HCT116 (cell line): ENCODE measurements at regions not wholly inside any gene's neighbourhood (a gene's known extent, or its start where the extent isn't known, plus 50 kb on each side); places are given as distances from the start of the nearest gene placed in this dataset.

ENCODE experiments used
- EZH2 ChIP-seq: fragments of 200-600 bp; sonication (generic); IDR thresholded peaks from 2 replicates; pipeline ENCODE4 v1.6.1; 2017; ENCODE audit warnings: antibody characterized with exemption, mixed run types
- POLR2A ChIP-seq: IDR thresholded peaks from 2 replicates; pipeline ENCODE4 v1.7.0; 2011; ENCODE audit warnings: borderline replicate concordance; ENCODE audit not compliant: insufficient read depth, insufficient read length; ENCODE audit errors: extremely low read depth
- RAD21 ChIP-seq: IDR thresholded peaks from 2 replicates; pipeline ENCODE4 v1.6.1; 2012; ENCODE audit warnings: low read depth, mild to moderate bottlenecking
- SIN3A ChIP-seq: IDR thresholded peaks from 2 replicates; pipeline ENCODE4 v1.6.1; 2012; ENCODE audit warnings: low read depth
- ZNF274 ChIP-seq: fragments of 200-500 bp; sonication (Bioruptor generic); IDR thresholded peaks from 2 replicates; pipeline ENCODE4 v1.6.1; 2014; ENCODE audit warnings: mild to moderate bottlenecking, low read depth, low read length, inconsistent platforms
- TF ChIP-seq, protein P1 (sequence below), 3 experiments: fragments of 200-600 bp in 1 of 3; sonication (generic) in 1 of 3; IDR thresholded peaks in 2 of 3; conservative IDR thresholded peaks in 1 of 3; 2 replicates each; pipeline ENCODE4 v1.5.1; 2012 to 2017; ENCODE audit warnings: low read depth in 2 of 3, low read length in 2 of 3, antibody characterized with exemption in 1 of 3, borderline replicate concordance in 1 of 3, control low read depth in 1 of 3, mild to moderate bottlenecking in 1 of 3, mixed read lengths in 1 of 3, mixed run types in 1 of 3, moderate library complexity in 1 of 3; ENCODE audit not compliant: insufficient read depth in 1 of 3

DNA sequence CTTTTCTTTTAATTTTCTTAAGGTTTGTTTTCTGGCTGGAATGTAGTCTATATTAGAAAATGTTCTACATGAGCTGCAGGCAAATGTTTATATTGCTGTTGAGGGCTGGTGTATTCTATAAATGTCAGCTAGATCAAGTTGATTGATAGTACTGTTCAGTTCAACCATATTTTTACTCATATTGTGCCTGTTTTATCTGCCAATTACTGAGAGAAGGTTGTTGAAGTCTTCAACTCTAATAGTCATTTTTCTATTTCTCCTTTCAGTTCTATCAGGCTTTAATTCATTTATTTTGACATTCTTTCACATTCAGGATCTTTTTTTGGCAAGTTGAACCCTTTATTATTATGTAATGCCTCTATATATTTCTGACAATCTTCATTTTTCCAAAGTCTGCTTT lies 93.2 kb upstream of the HS3ST3A1 start:
- TF ChIP-seq POLR2A (no peak), EZH2 (no peak), RAD21 (no peak), SIN3A (no peak), ZNF274 (no peak)
- TF ChIP-seq, protein P1, sequence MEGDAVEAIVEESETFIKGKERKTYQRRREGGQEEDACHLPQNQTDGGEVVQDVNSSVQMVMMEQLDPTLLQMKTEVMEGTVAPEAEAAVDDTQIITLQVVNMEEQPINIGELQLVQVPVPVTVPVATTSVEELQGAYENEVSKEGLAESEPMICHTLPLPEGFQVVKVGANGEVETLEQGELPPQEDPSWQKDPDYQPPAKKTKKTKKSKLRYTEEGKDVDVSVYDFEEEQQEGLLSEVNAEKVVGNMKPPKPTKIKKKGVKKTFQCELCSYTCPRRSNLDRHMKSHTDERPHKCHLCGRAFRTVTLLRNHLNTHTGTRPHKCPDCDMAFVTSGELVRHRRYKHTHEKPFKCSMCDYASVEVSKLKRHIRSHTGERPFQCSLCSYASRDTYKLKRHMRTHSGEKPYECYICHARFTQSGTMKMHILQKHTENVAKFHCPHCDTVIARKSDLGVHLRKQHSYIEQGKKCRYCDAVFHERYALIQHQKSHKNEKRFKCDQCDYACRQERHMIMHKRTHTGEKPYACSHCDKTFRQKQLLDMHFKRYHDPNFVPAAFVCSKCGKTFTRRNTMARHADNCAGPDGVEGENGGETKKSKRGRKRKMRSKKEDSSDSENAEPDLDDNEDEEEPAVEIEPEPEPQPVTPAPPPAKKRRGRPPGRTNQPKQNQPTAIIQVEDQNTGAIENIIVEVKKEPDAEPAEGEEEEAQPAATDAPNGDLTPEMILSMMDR (IDR thresholded peaks at IDR 0.05 in 2 of 3, conservative IDR thresholded peaks at IDR 0.05 in 1 of 3; ENCODE audit: borderline replicate concordance in 1 of 3, insufficient read depth in 1 of 3, low read depth in 2 of 3, low read length in 2 of 3), result no peak
